ENCODE measurements at regions not wholly inside any gene's neighbourhood (a gene's known extent, or its start where the extent isn't known, plus 50 kb on each side); places are given as distances from the start of the nearest gene placed in this dataset.

- Histone ChIP-seq H3K36me3 (no peaks in the 10 kb centered on the region), H3K9me3 (no peaks in the 10 kb centered on the region), H3K4me1 (no peaks in the 10 kb centered on the region), H3K4me3 (no peak overlapping the region), H3K9ac (ENCODE audit: low read depth in 2 of 2, low read length in 2 of 2) (no peak overlapping the region), H3K27me3 (no peaks in the 10 kb centered on the region), H3K27ac (no peak overlapping the region)
- TF ChIP-seq, protein P1, sequence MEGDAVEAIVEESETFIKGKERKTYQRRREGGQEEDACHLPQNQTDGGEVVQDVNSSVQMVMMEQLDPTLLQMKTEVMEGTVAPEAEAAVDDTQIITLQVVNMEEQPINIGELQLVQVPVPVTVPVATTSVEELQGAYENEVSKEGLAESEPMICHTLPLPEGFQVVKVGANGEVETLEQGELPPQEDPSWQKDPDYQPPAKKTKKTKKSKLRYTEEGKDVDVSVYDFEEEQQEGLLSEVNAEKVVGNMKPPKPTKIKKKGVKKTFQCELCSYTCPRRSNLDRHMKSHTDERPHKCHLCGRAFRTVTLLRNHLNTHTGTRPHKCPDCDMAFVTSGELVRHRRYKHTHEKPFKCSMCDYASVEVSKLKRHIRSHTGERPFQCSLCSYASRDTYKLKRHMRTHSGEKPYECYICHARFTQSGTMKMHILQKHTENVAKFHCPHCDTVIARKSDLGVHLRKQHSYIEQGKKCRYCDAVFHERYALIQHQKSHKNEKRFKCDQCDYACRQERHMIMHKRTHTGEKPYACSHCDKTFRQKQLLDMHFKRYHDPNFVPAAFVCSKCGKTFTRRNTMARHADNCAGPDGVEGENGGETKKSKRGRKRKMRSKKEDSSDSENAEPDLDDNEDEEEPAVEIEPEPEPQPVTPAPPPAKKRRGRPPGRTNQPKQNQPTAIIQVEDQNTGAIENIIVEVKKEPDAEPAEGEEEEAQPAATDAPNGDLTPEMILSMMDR (IDR thresholded peaks at IDR 0.05), result no peak
- no peak for DNase-seq
- intact Hi-C loops (cut with DNase I), result no loop called here
These were observed 214.1 kb downstream of the TFEC start for GRCh38 chr7:115816318-115816974.

DNA sequence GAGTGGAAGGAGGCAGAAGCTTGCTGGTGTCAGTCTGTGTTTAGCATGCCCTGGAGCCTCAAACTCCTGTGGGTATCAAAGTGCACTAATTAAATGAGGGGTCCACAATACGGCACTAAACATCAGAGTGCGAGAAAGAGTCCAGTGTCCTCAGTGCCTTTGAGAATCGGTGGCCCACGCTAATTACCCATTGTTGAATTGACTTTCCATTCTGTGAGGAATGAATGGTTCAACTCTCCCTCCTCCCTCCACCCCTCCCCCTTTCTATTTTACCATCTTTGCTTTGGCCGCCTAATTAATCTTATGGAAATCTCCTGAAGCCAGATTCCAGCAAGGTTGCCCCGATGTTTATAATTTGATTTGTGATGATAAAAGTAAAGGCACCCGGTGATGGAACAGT is 217.8 kb downstream of the TFEC start:
- no peaks in the 10 kb centered on the region for H3K9me3 ChIP-seq
- H3K27ac ChIP-seq, result no peak overlapping the region
- TF ChIP-seq, protein P1 (IDR thresholded peaks at IDR 0.05), result no peak
- H3K36me3 ChIP-seq, result no peaks in the 10 kb centered on the region
- intact Hi-C loops (cut with DNase I), result no loop called here
- H3K9ac ChIP-seq (ENCODE audit: low read depth in 2 of 2, low read length in 2 of 2), result no peak overlapping the region
- no peaks in the 10 kb centered on the region for H3K27me3 ChIP-seq
- DNase-seq, result no peak
- no peaks in the 10 kb centered on the region for H3K4me1 ChIP-seq
- H3K4me3 ChIP-seq, result no peak overlapping the region

- Histone ChIP-seq H3K9me3 (no peaks in the 10 kb centered on the region), H3K9ac (ENCODE audit: low read depth in 2 of 2, low read length in 2 of 2) (no peak overlapping the region), H3K27me3 (no peaks in the 10 kb centered on the region), H3K4me1 (no peaks in the 10 kb centered on the region), H3K4me3 (no peak overlapping the region), H3K27ac (no peak overlapping the region), H3K36me3 (no peaks in the 10 kb centered on the region)
- DNase-seq, result no peak
- intact Hi-C loops (cut with DNase I), result no loop called here
- TF ChIP-seq, protein P1 (IDR thresholded peaks at IDR 0.05), result no peak
These were observed 225.1 kb downstream of the TFEC start for GRCh38 chr7:115805458-115805857.

- H3K9ac ChIP-seq (ENCODE audit: low read depth in 2 of 2, low read length in 2 of 2), result no peak overlapping the region
- no peaks in the 10 kb centered on the region for H3K9me3 ChIP-seq
- H3K36me3 ChIP-seq, result no peaks in the 10 kb centered on the region
- no peak for DNase-seq
- intact Hi-C loops (cut with DNase I), result no loop called here
- no peak overlapping the region for H3K27ac ChIP-seq
- H3K4me3 ChIP-seq, result no peak overlapping the region
- no peaks in the 10 kb centered on the region for H3K4me1 ChIP-seq
- TF ChIP-seq, protein P1 (IDR thresholded peaks at IDR 0.05), result no peak
- H3K27me3 ChIP-seq, result no peaks in the 10 kb centered on the region
These were observed 228.1 kb downstream of the TFEC start for GRCh38 chr7:115802415-115802814.

DNA sequence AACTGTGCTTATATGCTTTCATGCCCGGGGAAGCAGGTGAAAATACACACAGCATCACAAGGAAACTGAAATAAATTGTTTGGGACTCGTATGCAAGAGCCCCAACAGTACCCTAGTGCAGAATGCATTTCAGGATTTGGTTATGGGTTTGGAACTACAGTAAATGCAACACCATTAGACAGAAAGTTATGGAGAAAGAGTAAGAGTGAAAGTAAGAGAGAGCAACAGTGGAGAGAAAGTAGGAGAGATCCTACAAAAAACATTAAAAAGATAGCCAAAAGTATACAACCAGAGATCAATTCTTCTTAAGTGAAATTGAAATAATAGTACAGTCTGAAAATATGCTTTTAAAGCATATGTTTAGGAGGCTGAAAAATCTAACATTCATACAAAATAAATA is 231.1 kb downstream of the TFEC start:
- intact Hi-C loops (cut with DNase I), result no loop called here
- no peak overlapping the region for H3K4me3 ChIP-seq

More for the DNA sequence above, 231.1 kb downstream of the TFEC start:
- TF ChIP-seq, protein P1 (IDR thresholded peaks at IDR 0.05), result no peak
- no peaks in the 10 kb centered on the region for H3K27me3 ChIP-seq
- H3K9me3 ChIP-seq, result no peaks in the 10 kb centered on the region
- no peak overlapping the region for H3K9ac ChIP-seq (ENCODE audit: low read depth in 2 of 2, low read length in 2 of 2)
- H3K36me3 ChIP-seq, result no peaks in the 10 kb centered on the region
- no peaks in the 10 kb centered on the region for H3K4me1 ChIP-seq
- DNase-seq, result no peak
- no peak overlapping the region for H3K27ac ChIP-seq

Data from colonic mucosa (tissue), 4 donors.